Loucy (cell line): ENCODE measurements at regions not wholly inside any gene's neighbourhood (a gene's known extent, or its start where the extent isn't known, plus 50 kb on each side); places are given as distances from the start of the nearest gene placed in this dataset.

Experiments used
- EZH2phosphoT487 ChIP-seq: fragments of 200-600 bp; IDR thresholded peaks from 2 replicates; pipeline ENCODE4 v1.6.1; 2018; ENCODE audit warnings: antibody characterized with exemption, mild to moderate bottlenecking, moderate library complexity, borderline replicate concordance
- TF ChIP-seq, protein P1 (sequence below): fragments of 200-600 bp; sonication (generic); conservative IDR thresholded peaks from 2 replicates; pipeline ENCODE4 v1.5.1; 2014; ENCODE audit warnings: mild to moderate bottlenecking, antibody characterized with exemption, low read length

DNA sequence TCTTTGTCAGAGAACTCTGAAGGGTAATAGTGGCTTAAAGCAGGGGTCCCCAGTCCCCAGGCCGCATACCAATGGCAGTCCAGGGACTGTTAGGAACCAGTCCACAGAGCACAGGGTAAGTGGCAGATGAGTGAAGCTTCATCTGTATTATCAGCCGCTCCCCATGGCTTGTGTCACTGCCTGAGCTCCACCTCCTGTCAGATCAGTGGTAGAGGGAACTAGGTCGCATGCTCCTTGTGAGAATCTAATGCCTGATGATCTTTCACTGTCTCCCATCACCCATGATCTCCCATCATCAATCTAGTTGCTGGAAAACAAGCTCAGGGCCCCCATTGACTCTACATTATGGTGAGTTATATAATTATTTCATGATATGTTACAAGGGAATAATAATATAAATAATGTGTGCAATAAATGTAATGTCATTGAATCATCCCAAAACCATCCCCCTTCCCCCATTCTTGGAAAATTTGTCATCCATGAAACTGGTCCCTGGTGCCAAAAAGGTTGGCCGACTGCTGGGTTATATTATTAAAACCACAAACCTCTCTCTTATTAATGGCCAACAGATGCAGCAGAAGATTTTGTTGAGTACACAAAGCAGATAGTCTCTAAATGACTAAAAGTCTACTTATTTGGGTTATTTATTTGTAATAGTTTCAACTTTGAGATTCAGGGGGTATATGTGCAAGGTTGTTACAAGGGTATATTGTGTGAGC lies 782.7 kb downstream of the CDH11 start:
- TF ChIP-seq, protein P1, sequence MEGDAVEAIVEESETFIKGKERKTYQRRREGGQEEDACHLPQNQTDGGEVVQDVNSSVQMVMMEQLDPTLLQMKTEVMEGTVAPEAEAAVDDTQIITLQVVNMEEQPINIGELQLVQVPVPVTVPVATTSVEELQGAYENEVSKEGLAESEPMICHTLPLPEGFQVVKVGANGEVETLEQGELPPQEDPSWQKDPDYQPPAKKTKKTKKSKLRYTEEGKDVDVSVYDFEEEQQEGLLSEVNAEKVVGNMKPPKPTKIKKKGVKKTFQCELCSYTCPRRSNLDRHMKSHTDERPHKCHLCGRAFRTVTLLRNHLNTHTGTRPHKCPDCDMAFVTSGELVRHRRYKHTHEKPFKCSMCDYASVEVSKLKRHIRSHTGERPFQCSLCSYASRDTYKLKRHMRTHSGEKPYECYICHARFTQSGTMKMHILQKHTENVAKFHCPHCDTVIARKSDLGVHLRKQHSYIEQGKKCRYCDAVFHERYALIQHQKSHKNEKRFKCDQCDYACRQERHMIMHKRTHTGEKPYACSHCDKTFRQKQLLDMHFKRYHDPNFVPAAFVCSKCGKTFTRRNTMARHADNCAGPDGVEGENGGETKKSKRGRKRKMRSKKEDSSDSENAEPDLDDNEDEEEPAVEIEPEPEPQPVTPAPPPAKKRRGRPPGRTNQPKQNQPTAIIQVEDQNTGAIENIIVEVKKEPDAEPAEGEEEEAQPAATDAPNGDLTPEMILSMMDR, result no peak
- TF ChIP-seq EZH2phosphoT487, result no peak
